Activated B cell treated with CpG ODN at 0.5 μM for 24 hours (primary cell): ENCODE measurements at regions not wholly inside any gene's neighbourhood (a gene's known extent, or its start where the extent isn't known, plus 50 kb on each side); places are given as distances from the start of the nearest gene placed in this dataset.

Experiments
- ATAC-seq: fragments of 200-7000 bp; cut with Tn5 transposase; one replicate; pipeline ENCODE4 v1.10.0; 2021; ENCODE audit warnings: low read depth, mild to moderate bottlenecking, moderate library complexity
- CTCF ChIA-PET: fragments of 350-600 bp; sonication (Branson Sonifier 250); formaldehyde crosslinking; loops from one replicate; lab custom pipeline; 2021; ENCODE audit warnings: antibody characterized with exemption; lab: Charles Lee
- POLR2A ChIA-PET: fragments of 350-600 bp; sonication (Branson Sonifier 250); formaldehyde crosslinking; loops from one replicate; lab custom pipeline; 2021; ENCODE audit warnings: antibody characterized with exemption; lab: Charles Lee
- DNase-seq: peaks from one replicate; pipeline ENCODE4 v3.0.0; 2022
- H3K27ac Mint-ChIP-seq: one replicate; pipeline ENCODE4 v1.8.0; 2020; ENCODE audit warnings: mixed read lengths
- H3K27me3 Mint-ChIP-seq: one replicate; pipeline ENCODE4 v1.8.0; 2021; ENCODE audit warnings: mixed read lengths
- H3K36me3 Mint-ChIP-seq: one replicate; pipeline ENCODE4 v1.8.0; 2021; ENCODE audit warnings: low read depth, mixed read lengths
- H3K4me1 Mint-ChIP-seq: one replicate; pipeline ENCODE4 v1.8.0; 2021; ENCODE audit warnings: mixed read lengths
- H3K4me3 Mint-ChIP-seq: one replicate; pipeline ENCODE4 v1.8.0; 2020; ENCODE audit warnings: mild to moderate bottlenecking, mixed read lengths
- H3K9me3 Mint-ChIP-seq: one replicate; pipeline ENCODE4 v1.8.0; 2020; ENCODE audit warnings: mixed read lengths
- intact Hi-C: fragments of 100-400 bp; cut with micrococcal nuclease; formaldehyde crosslinking; loops from one replicate; pipeline ENCODE4 v1.15.1; 2024
- TF ChIP-seq, protein P1 (sequence below): fragments of 200-600 bp; IDR thresholded peaks from one replicate; pipeline ENCODE4 v1.8.0; 2022; ENCODE audit warnings: antibody characterized with exemption, mild to moderate bottlenecking

DNA sequence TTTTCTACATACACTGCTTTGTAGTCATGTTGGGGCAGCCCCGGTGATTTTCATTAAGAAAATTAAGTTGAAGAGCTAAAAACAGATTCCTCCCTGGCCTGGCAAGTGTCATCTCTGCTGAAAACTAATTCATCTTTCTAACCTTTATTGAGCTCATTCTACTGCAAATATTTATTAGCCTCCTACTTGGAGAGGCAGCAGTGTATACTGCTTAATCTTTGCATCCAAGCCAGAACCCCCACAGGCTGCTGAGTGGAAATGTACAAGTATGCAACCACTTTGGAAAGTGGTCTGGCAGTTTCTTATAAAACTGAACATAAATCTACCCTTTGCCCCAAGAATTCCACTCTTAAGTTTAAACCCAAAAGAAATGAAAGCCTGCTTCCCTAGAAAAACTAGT is 223.4 kb downstream of the DRD1 start:
- Mint-ChIP-seq H3K4me1 (no peaks in the 10 kb centered on the region), H3K4me3 (no peak overlapping the region), H3K36me3 (no peaks in the 10 kb centered on the region), H3K27ac (no peak overlapping the region), H3K27me3 (peaks cover 5% of the 10 kb centered on the region), H3K9me3 (no peaks in the 10 kb centered on the region)
- CTCF ChIA-PET = no interaction called here
- POLR2A ChIA-PET = no interaction called here
- intact Hi-C loops = no loop called here
- DNase-seq (no peak), ATAC-seq (no peak)
- TF ChIP-seq, protein P1, sequence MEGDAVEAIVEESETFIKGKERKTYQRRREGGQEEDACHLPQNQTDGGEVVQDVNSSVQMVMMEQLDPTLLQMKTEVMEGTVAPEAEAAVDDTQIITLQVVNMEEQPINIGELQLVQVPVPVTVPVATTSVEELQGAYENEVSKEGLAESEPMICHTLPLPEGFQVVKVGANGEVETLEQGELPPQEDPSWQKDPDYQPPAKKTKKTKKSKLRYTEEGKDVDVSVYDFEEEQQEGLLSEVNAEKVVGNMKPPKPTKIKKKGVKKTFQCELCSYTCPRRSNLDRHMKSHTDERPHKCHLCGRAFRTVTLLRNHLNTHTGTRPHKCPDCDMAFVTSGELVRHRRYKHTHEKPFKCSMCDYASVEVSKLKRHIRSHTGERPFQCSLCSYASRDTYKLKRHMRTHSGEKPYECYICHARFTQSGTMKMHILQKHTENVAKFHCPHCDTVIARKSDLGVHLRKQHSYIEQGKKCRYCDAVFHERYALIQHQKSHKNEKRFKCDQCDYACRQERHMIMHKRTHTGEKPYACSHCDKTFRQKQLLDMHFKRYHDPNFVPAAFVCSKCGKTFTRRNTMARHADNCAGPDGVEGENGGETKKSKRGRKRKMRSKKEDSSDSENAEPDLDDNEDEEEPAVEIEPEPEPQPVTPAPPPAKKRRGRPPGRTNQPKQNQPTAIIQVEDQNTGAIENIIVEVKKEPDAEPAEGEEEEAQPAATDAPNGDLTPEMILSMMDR = no peak

DNA sequence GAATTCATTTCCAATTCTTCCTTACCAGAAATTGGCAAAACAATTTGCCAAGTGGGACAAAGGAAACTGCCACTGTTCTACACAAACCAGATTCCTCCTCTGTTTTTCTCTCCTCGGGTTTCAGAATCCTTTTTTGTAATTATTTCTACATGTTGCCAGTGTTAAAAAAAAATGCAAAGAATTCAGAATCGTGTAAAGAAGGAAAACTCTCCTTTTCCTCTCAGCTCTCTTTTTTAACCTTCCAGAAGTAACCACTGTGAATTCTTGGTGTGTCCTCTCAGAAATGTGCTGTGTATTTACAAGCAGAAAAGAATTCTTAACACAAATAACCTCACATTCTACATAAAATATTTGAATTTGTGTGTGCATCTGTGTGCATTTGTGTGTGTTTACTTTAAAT is 224.6 kb downstream of the DRD1 start:
- DNase-seq (no peak), ATAC-seq (no peak)
- ChIA-PET POLR2A (interaction anchor here (0.6 kb wide), 1 partner anchor 12 kb away, joined by 4 read pairs; no protein-coding TSS in a partner anchor), CTCF (no interaction called here)
- no peaks in the 10 kb centered on the region for H3K9me3 Mint-ChIP-seq
- TF ChIP-seq, protein P1 = no peak
- H3K27ac Mint-ChIP-seq = no peak overlapping the region
- H3K4me3 Mint-ChIP-seq = no peak overlapping the region
- H3K4me1 Mint-ChIP-seq = no peaks in the 10 kb centered on the region
- no peaks in the 10 kb centered on the region for H3K36me3 Mint-ChIP-seq
- peaks cover 5% of the 10 kb centered on the region for H3K27me3 Mint-ChIP-seq
- intact Hi-C loops = no loop called here

DNA sequence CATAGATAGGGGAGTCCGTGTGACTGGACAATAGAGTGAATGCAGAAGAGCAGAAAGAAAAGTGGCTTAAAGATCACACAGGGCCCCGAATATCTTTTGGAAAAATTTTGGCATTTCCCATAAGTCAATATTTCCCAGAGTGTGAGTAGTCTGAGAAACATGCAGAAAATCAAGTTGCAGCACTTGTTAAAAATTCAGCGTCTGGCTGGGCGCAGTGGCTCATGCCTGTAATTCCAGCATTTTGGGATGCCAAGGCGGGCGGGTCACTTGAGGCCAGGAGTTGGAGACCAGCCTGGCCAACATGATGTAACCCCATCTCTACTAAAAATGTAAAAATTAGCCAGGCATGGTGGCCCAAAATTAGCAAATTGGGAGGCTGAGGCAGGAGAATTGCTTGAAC is 227.0 kb downstream of the DRD1 start:
- no peak for DNase-seq
- no peak overlapping the region for H3K27ac Mint-ChIP-seq
- H3K9me3 Mint-ChIP-seq = no peaks in the 10 kb centered on the region
- H3K27me3 Mint-ChIP-seq = peaks cover 5% of the 10 kb centered on the region
- intact Hi-C loops = no loop called here
- TF ChIP-seq, protein P1 = no peak
- H3K4me1 Mint-ChIP-seq = no peaks in the 10 kb centered on the region
- no peak for ATAC-seq
- H3K36me3 Mint-ChIP-seq = no peaks in the 10 kb centered on the region
- H3K4me3 Mint-ChIP-seq = no peak overlapping the region
- CTCF ChIA-PET = no interaction called here
- POLR2A ChIA-PET = no interaction called here

DNA sequence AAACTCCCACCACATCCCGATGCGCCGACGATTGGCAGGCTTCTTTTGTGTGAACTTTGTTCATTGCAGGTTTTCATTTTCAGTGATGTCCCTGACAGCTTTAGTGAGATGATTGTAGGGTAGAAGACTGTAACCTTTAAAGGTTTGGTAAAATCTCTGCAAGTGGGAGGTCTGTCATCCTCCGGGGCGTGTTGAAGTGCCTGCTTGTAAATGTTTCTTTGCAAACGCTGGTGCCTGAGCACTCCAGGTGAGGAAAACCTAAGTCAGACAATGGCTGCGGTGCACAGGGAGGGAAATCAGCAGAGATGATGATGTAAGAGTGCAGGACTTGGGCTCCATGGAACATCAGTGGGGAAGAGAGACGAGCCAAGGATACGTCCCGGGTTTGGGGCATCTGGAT is 228.1 kb downstream of the DRD1 start:
- H3K36me3 Mint-ChIP-seq = no peaks in the 10 kb centered on the region
- no peak for ATAC-seq
- intact Hi-C loops = no loop called here

DNA sequence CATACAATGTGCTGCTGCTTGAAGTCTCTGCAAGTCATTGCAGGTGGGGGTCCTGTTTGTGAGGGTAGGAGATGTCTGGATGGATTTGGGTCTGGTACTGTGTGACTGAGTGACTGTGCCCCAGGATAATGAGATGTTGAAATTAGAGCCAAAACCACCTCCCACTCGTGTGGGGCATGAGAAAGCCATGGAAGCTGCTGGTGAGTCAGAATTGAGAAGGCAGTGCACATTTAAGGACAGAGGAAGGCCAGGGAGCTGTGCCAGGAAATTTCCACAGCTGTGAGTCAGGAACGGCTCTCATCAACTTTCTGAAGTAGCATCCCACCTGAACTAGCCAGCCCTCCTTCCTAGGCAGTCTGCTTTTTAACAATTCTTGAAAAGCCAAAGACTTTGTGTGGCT is 229.8 kb downstream of the DRD1 start:
- ChIA-PET CTCF (no interaction called here), POLR2A (no interaction called here)
- ATAC-seq (no peak), DNase-seq (no peak)
- Mint-ChIP-seq H3K27ac (no peak overlapping the region), H3K4me3 (no peak overlapping the region), H3K36me3 (no peaks in the 10 kb centered on the region), H3K27me3 (peaks cover 5% of the 10 kb centered on the region), H3K4me1 (no peaks in the 10 kb centered on the region), H3K9me3 (no peaks in the 10 kb centered on the region)
- TF ChIP-seq, protein P1 = no peak
- intact Hi-C loops = no loop called here

More for the DNA sequence above, 228.1 kb downstream of the DRD1 start:
- Mint-ChIP-seq H3K4me1 (no peaks in the 10 kb centered on the region), H3K4me3 (no peak overlapping the region), H3K27me3 (peaks cover 5% of the 10 kb centered on the region), H3K9me3 (no peaks in the 10 kb centered on the region), H3K27ac (no peak overlapping the region)
- POLR2A ChIA-PET = no interaction called here
- no peak for DNase-seq
- CTCF ChIA-PET = no interaction called here
- TF ChIP-seq, protein P1 = no peak
